HG03439 (cell line): ENCODE measurements at regions not wholly inside any gene's neighbourhood (a gene's known extent, or its start where the extent isn't known, plus 50 kb on each side); places are given as distances from the start of the nearest gene placed in this dataset.
"Not testable (repeated sequence)": the region's sequence is repeated elsewhere in the genome, so short reads cannot be mapped to it uniquely, and the experiment has no call there.

Experiments
- ATAC-seq: cut with Tn5 transposase; IDR thresholded peaks from one replicate; pipeline ENCODE4 v1.9.1; 2021; ENCODE audit warnings: mild to moderate bottlenecking, moderate library complexity; ENCODE audit not compliant: unreplicated experiment

GRCh38 chr5:36739751-36740221 lies 133.4 kb downstream of the SLC1A3 start:
- peak; percentile 69 for ATAC-seq

GRCh38 chr5:36740259-36740898 lies 134.0 kb downstream of the SLC1A3 start:
- ATAC-seq: no peak

- no peak for ATAC-seq
Measured at GRCh38 chr5:36741128-36741527, 134.7 kb downstream of the SLC1A3 start.

- no peak for ATAC-seq
Measured at GRCh38 chr5:36743891-36744772, 132.4 kb upstream of the NIPBL start.

GRCh38 chr5:36744773-36745589 lies 131.6 kb upstream of the NIPBL start:
- peak; percentile 68 for ATAC-seq

GRCh38 chr5:36747794-36748193 lies 128.8 kb upstream of the NIPBL start:
- ATAC-seq: not testable (repeated sequence)

GRCh38 chr5:36751886-36752285 lies 124.7 kb upstream of the NIPBL start:
- ATAC-seq: no peak

- no peak for ATAC-seq
Measured at GRCh38 chr5:36755342-36755741, 121.2 kb upstream of the NIPBL start.

GRCh38 chr5:36755920-36756488 lies 120.6 kb upstream of the NIPBL start:
- ATAC-seq: no peak

GRCh38 chr5:36756848-36757247 lies 119.7 kb upstream of the NIPBL start:
- ATAC-seq: no peak

- ATAC-seq: no peak
Measured at GRCh38 chr5:36759117-36759516, 117.5 kb upstream of the NIPBL start.

GRCh38 chr5:36763454-36763853 lies 113.1 kb upstream of the NIPBL start:
- no peak for ATAC-seq

GRCh38 chr5:36765876-36766275 lies 110.7 kb upstream of the NIPBL start:
- ATAC-seq: no peak

- no peak for ATAC-seq
Measured at GRCh38 chr5:36766981-36767380, 109.6 kb upstream of the NIPBL start.

- ATAC-seq: no peak
Measured at GRCh38 chr5:36768450-36768849, 108.1 kb upstream of the NIPBL start.

GRCh38 chr5:36769129-36769770 lies 107.3 kb upstream of the NIPBL start:
- no peak for ATAC-seq

- ATAC-seq: no peak
Measured at GRCh38 chr5:36770125-36770524, 106.4 kb upstream of the NIPBL start.

GRCh38 chr5:36772276-36773140 lies 104.1 kb upstream of the NIPBL start:
- no peak for ATAC-seq

- no peak for ATAC-seq
Measured at GRCh38 chr5:36777105-36777757, 99.3 kb upstream of the NIPBL start.
